ENCODE measurements at regions not wholly inside any gene's neighbourhood (a gene's known extent, or its start where the extent isn't known, plus 50 kb on each side); places are given as distances from the start of the nearest gene placed in this dataset.

DNA sequence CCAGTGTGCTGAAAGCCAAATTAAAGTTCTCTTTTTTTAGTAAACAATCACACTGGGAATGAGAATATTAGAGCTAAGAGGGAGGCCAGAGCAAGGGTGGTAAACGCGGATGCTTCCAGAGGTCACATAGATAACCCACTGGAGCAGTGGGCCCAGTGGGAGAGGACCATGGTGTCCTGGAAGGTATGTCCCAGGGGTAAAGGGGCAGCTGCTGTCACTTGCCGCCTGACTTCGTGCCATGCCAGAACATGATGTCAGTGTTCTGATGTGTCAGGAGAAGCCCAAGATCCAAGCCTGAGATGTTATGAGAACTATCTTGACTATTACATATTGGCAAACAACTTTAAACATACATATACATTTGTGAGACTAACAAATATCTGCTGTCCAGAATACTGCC is 211.9 kb upstream of the IL12A start:
- no peak for TF ChIP-seq POLR2A (IDR thresholded peaks at IDR 0.05)
- TF ChIP-seq, protein P1, sequence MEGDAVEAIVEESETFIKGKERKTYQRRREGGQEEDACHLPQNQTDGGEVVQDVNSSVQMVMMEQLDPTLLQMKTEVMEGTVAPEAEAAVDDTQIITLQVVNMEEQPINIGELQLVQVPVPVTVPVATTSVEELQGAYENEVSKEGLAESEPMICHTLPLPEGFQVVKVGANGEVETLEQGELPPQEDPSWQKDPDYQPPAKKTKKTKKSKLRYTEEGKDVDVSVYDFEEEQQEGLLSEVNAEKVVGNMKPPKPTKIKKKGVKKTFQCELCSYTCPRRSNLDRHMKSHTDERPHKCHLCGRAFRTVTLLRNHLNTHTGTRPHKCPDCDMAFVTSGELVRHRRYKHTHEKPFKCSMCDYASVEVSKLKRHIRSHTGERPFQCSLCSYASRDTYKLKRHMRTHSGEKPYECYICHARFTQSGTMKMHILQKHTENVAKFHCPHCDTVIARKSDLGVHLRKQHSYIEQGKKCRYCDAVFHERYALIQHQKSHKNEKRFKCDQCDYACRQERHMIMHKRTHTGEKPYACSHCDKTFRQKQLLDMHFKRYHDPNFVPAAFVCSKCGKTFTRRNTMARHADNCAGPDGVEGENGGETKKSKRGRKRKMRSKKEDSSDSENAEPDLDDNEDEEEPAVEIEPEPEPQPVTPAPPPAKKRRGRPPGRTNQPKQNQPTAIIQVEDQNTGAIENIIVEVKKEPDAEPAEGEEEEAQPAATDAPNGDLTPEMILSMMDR (IDR thresholded peaks at IDR 0.05) = no peak
